ENCODE measurements at regions not wholly inside any gene's neighbourhood (a gene's known extent, or its start where the extent isn't known, plus 50 kb on each side); places are given as distances from the start of the nearest gene placed in this dataset.
A peak's percentile ranks its signal among the peaks of the same experiment; 100 is the strongest.

DNA sequence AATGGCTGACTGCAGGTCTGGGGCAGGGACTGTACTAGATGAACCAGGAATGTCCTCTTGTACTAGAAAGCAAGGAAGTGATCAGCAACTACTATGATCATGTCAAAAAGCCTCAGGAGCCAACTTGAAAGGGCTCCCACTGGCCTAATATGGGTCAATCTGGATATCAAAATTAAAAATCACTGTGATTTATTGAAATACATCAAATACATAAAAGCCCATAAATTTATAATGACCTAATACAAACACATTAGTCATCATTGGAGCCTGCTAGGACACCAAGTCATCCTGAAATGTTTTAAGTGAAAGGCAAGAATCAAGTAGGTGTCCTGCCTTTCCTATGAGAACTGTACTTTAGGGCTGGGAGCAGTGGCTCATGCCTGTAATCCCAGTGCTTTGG is 70.5 kb upstream of the KLHL13 start:
- no peak overlapping the region for H3K27ac Mint-ChIP-seq (ENCODE audit: unreplicated experiment)
- H3K4me1 Mint-ChIP-seq = no peaks in the 10 kb centered on the region
- H3K36me3 Mint-ChIP-seq (ENCODE audit: low read depth) = no peaks in the 10 kb centered on the region
- TF ChIP-seq, protein P1, sequence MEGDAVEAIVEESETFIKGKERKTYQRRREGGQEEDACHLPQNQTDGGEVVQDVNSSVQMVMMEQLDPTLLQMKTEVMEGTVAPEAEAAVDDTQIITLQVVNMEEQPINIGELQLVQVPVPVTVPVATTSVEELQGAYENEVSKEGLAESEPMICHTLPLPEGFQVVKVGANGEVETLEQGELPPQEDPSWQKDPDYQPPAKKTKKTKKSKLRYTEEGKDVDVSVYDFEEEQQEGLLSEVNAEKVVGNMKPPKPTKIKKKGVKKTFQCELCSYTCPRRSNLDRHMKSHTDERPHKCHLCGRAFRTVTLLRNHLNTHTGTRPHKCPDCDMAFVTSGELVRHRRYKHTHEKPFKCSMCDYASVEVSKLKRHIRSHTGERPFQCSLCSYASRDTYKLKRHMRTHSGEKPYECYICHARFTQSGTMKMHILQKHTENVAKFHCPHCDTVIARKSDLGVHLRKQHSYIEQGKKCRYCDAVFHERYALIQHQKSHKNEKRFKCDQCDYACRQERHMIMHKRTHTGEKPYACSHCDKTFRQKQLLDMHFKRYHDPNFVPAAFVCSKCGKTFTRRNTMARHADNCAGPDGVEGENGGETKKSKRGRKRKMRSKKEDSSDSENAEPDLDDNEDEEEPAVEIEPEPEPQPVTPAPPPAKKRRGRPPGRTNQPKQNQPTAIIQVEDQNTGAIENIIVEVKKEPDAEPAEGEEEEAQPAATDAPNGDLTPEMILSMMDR (conservative IDR thresholded peaks at IDR 0.05) = no peak
- H3K27me3 Mint-ChIP-seq (ENCODE audit: low read depth) = no peaks in the 10 kb centered on the region
- H3K4me3 Mint-ChIP-seq = no peak overlapping the region
- peaks cover 3% of the 10 kb centered on the region for H3K9me3 Mint-ChIP-seq
- DNase-seq (ENCODE audit: low read depth, low spot score) = no peak

DNA sequence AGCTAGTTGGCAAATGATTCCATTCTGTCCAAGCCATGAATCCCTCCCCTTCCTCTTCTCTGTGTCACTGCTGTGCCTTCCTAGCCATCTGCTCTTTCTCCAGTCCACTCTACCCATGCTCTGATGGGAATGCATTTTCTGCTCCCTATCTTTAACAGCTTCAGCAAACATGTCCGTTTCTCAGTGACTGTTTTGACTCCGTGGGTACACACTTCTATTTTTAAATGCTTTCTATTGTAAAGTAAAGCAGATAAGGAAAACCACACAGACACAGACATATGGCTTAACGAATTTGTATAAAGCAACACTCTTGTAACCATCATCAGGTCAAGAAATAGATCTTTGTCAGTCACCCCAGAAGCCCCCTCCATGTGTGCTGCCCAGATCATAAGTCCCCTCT is 72.4 kb upstream of the KLHL13 start:
- H3K27ac Mint-ChIP-seq (ENCODE audit: unreplicated experiment) = peak overlapping the region; percentile 79
- H3K4me1 Mint-ChIP-seq = no peaks in the 10 kb centered on the region
- no peaks in the 10 kb centered on the region for H3K36me3 Mint-ChIP-seq (ENCODE audit: low read depth)
- TF ChIP-seq, protein P1 (conservative IDR thresholded peaks at IDR 0.05) = no peak
- H3K4me3 Mint-ChIP-seq = no peak overlapping the region
- no peak for DNase-seq (ENCODE audit: low read depth, low spot score)
- H3K9me3 Mint-ChIP-seq = peaks cover 3% of the 10 kb centered on the region
- H3K27me3 Mint-ChIP-seq (ENCODE audit: low read depth) = no peaks in the 10 kb centered on the region

DNA sequence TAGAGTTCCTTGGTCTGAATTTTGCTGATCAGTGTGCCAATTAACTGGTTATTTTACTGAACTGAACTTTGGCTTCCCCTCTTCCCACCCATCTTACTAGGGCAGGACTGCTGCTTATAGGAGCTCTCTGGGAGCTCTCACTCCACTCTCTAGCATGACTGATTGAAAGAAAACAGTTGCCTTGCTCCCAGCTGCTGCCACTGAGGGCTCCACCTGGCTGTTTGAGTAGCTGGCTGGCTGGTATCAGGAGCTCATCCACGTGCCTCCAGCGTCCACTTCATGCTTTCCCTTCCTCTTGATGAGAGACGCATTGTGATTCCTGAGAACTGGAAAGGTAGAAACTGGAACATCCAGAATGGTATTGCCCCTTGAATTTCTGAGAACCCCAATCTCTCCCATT is 73.0 kb upstream of the KLHL13 start:
- TF ChIP-seq, protein P1 (conservative IDR thresholded peaks at IDR 0.05) = no peak
- Mint-ChIP-seq H3K27me3 (ENCODE audit: low read depth) (no peaks in the 10 kb centered on the region), H3K4me1 (no peaks in the 10 kb centered on the region), H3K36me3 (ENCODE audit: low read depth) (no peaks in the 10 kb centered on the region), H3K9me3 (peaks cover 3% of the 10 kb centered on the region), H3K4me3 (no peak overlapping the region), H3K27ac (ENCODE audit: unreplicated experiment) (no peak overlapping the region)
- DNase-seq (ENCODE audit: low read depth, low spot score) = no peak

DNA sequence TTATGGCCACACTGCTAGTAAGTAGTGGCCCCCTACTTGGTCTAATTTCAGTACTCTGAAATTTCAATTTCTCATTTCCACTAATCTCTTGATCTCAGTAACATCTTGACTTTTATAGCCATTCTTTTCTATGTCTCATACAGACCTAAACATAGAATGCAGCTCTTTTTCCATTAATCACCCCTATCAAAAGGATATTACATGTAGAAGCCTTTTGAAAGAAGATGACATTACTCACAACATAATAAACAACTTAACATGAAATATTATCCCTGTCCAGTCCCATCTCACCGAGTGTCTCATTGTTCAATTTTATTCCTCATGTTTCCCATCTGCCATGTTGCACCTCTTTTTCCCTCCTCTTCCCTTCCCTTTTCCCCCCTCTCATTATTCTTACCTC is 81.1 kb upstream of the KLHL13 start:
- Mint-ChIP-seq H3K4me3 (no peak overlapping the region), H3K27me3 (ENCODE audit: low read depth) (no peaks in the 10 kb centered on the region), H3K9me3 (no peaks in the 10 kb centered on the region), H3K36me3 (ENCODE audit: low read depth) (no peaks in the 10 kb centered on the region), H3K4me1 (no peaks in the 10 kb centered on the region), H3K27ac (ENCODE audit: unreplicated experiment) (no peak overlapping the region)
- DNase-seq (ENCODE audit: low read depth, low spot score) = no peak
- TF ChIP-seq, protein P1 (conservative IDR thresholded peaks at IDR 0.05) = no peak

DNA sequence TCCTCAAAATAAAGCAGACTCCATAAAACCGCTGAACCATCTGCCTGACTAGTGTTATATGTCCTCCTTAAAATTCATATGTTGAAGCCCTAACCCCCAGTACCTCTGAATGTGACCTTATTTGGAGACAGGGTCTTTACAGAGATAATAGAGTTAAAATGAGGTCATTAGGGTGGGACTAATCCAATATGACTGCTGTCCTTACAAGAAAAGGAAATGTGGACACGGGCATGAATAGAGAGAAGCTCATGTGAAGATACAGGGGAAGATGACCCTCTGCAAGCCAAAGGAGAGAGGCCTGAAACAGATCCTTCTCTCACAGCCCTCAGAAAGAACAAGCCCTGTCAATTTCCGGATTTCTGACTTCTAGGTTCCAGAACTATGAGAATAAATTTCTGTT is 82.0 kb upstream of the KLHL13 start:
- no peak overlapping the region for H3K4me3 Mint-ChIP-seq
- TF ChIP-seq, protein P1 (conservative IDR thresholded peaks at IDR 0.05) = no peak
- H3K27me3 Mint-ChIP-seq (ENCODE audit: low read depth) = no peaks in the 10 kb centered on the region
- H3K9me3 Mint-ChIP-seq = no peaks in the 10 kb centered on the region
- no peaks in the 10 kb centered on the region for H3K36me3 Mint-ChIP-seq (ENCODE audit: low read depth)
- no peaks in the 10 kb centered on the region for H3K4me1 Mint-ChIP-seq
- no peak overlapping the region for H3K27ac Mint-ChIP-seq (ENCODE audit: unreplicated experiment)
- DNase-seq (ENCODE audit: low read depth, low spot score) = no peak

DNA sequence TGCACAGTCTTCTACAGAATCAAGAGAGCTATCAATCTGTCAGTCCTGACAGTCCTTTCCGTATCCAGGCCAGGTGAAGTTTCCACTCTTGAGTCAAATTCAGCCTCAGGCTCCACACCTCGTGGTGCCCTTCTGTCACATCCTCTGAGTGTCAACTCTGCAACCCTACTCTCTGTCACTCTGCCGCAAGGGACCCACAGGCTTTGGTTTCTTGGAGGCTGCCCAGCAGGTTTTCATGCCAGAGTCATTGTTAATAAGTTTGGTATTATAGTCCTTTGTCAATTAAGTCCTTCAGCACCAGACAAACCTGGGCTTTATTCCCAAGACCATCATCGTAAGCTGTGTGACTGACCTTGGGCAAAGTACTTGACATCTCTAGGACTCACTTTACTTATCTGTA is 83.4 kb upstream of the KLHL13 start:
- H3K27me3 Mint-ChIP-seq (ENCODE audit: low read depth) = no peaks in the 10 kb centered on the region
- no peaks in the 10 kb centered on the region for H3K36me3 Mint-ChIP-seq (ENCODE audit: low read depth)
- no peak overlapping the region for H3K27ac Mint-ChIP-seq (ENCODE audit: unreplicated experiment)
- H3K4me1 Mint-ChIP-seq = no peaks in the 10 kb centered on the region
- no peaks in the 10 kb centered on the region for H3K9me3 Mint-ChIP-seq
- TF ChIP-seq, protein P1 (conservative IDR thresholded peaks at IDR 0.05) = no peak
- no peak for DNase-seq (ENCODE audit: low read depth, low spot score)
- no peak overlapping the region for H3K4me3 Mint-ChIP-seq

All from neural crest cell (in vitro differentiated cells).